Right forelimb (tissue), 1 donor: ENCODE measurements at regions not wholly inside any gene's neighbourhood (a gene's known extent, or its start where the extent isn't known, plus 50 kb on each side); places are given as distances from the start of the nearest gene placed in this dataset.

Source experiments
- DNase-seq: peaks from one replicate; pipeline ENCODE4 v3.0.0-alpha.2; 2018

GRCh38 chr12:107894589-107894988, 120.1 kb downstream of the ASCL4 start:
- no peak for DNase-seq

- DNase-seq = no peak
Measured at GRCh38 chr12:107895966-107896365, 121.5 kb downstream of the ASCL4 start.

GRCh38 chr12:107900588-107900987, 126.1 kb downstream of the ASCL4 start:
- DNase-seq = no peak

GRCh38 chr12:107903341-107904061, 129.0 kb downstream of the ASCL4 start:
- no peak for DNase-seq

GRCh38 chr12:107906707-107907106, 132.2 kb downstream of the ASCL4 start:
- DNase-seq = no peak

- DNase-seq = no peak
Measured at GRCh38 chr12:107912421-107913004, 138.0 kb downstream of the ASCL4 start.

- DNase-seq = no peak
Measured at GRCh38 chr12:107914460-107914977, 140.0 kb downstream of the ASCL4 start.

GRCh38 chr12:107917912-107918800, 143.7 kb downstream of the ASCL4 start:
- DNase-seq = no peak

GRCh38 chr12:107921062-107921461, 146.6 kb downstream of the ASCL4 start:
- no peak for DNase-seq

- DNase-seq = no peak
Measured at GRCh38 chr12:107925125-107925524, 150.6 kb downstream of the ASCL4 start.

GRCh38 chr12:107929436-107929835, 154.9 kb downstream of the ASCL4 start:
- no peak for DNase-seq

GRCh38 chr12:107931761-107932160, 157.3 kb downstream of the ASCL4 start:
- no peak for DNase-seq

GRCh38 chr12:107938446-107938845, 163.9 kb downstream of the ASCL4 start:
- no peak for DNase-seq

- DNase-seq = no peak
Measured at GRCh38 chr12:107948391-107948945, 174.0 kb downstream of the ASCL4 start.

- DNase-seq = no peak
Measured at GRCh38 chr12:107951024-107951423, 176.5 kb downstream of the ASCL4 start.

GRCh38 chr12:107955966-107956643, 173.0 kb upstream of the WSCD2 start:
- DNase-seq = no peak

- no peak for DNase-seq
Measured at GRCh38 chr12:107957459-107957858, 171.6 kb upstream of the WSCD2 start.

GRCh38 chr12:107963635-107964034, 165.5 kb upstream of the WSCD2 start:
- DNase-seq = no peak

- no peak for DNase-seq
Measured at GRCh38 chr12:107967170-107967569, 161.9 kb upstream of the WSCD2 start.

- DNase-seq = no peak
Measured at GRCh38 chr12:107973950-107974349, 155.1 kb upstream of the WSCD2 start.

GRCh38 chr12:107976331-107976730, 152.8 kb upstream of the WSCD2 start:
- no peak for DNase-seq

- DNase-seq = no peak
Measured at GRCh38 chr12:107978201-107978600, 150.9 kb upstream of the WSCD2 start.

- DNase-seq = no peak
Measured at GRCh38 chr12:107978641-107979040, 150.4 kb upstream of the WSCD2 start.
